PC-9 (cell line): ENCODE measurements at regions not wholly inside any gene's neighbourhood (a gene's known extent, or its start where the extent isn't known, plus 50 kb on each side); places are given as distances from the start of the nearest gene placed in this dataset.
A peak's percentile ranks its signal among the peaks of the same experiment; 100 is the strongest.

ENCODE experiments used
- BruUV-seq: library from RNA; stranded (reverse); fragments of 400-500 nt; replicated peaks from 2 replicates; lab custom pipeline; 2021; lab: Mats Ljungman, UMichigan
- CTCF ChIA-PET: fragments of 300-600 bp; sonication (Branson Sonifier 250); formaldehyde crosslinking; loops from one replicate; lab custom pipeline; 2022; ENCODE audit warnings: antibody characterized with exemption; lab: Charles Lee
- POLR2A ChIA-PET: fragments of 300-600 bp; sonication (Branson Sonifier 250); formaldehyde crosslinking; loops from one replicate; lab custom pipeline; 2022; ENCODE audit warnings: antibody characterized with exemption; ENCODE audit not compliant: unreplicated experiment; lab: Charles Lee
- DNase-seq, 2 experiments: peaks; one replicate each; pipeline versions ENCODE4 v3.0.0 to v3.0.0-alpha.2; 2015 to 2022; ENCODE audit warnings: mixed read lengths in 1 of 2
- H2AFZ ChIP-seq: fragments of 200-600 bp; sonication (generic); 2 replicates; pipeline ENCODE4 v1.8.1; 2017; ENCODE audit warnings: antibody characterized with exemption
- H3F3A ChIP-seq: fragments of 200-600 bp; sonication (generic); 2 replicates; pipeline ENCODE4 v1.8.1; 2017; ENCODE audit warnings: antibody characterized with exemption, mild to moderate bottlenecking, low read depth; ENCODE audit not compliant: insufficient read depth
- H3K27ac ChIP-seq: fragments of 200-600 bp; sonication (generic); 2 replicates; pipeline ENCODE4 v1.6.1; 2016; ENCODE audit warnings: mixed run types
- H3K27me3 ChIP-seq: fragments of 200-600 bp; sonication (generic); 2 replicates; pipeline ENCODE4 v1.6.1; 2016; ENCODE audit warnings: low read depth, mixed run types; ENCODE audit not compliant: insufficient read depth
- H3K36me3 ChIP-seq: fragments of 200-600 bp; sonication (generic); 2 replicates; pipeline ENCODE4 v1.6.1; 2016; ENCODE audit warnings: low read depth, mixed run types
- H3K4me1 ChIP-seq: fragments of 200-600 bp; sonication (generic); replicated peaks from 2 replicates; pipeline ENCODE4 v1.6.1; 2016; ENCODE audit warnings: mixed run types; ENCODE audit not compliant: insufficient read depth
- H3K4me2 ChIP-seq: fragments of 200-600 bp; sonication (generic); 2 replicates; pipeline ENCODE4 v1.6.1; 2017; ENCODE audit warnings: mixed run types
- H3K4me3 ChIP-seq: fragments of 200-600 bp; sonication (generic); 2 replicates; pipeline ENCODE4 v1.6.1; 2016; ENCODE audit warnings: mixed run types
- H3K79me2 ChIP-seq: fragments of 200-600 bp; sonication (generic); 2 replicates; pipeline ENCODE4 v1.6.1; 2017; ENCODE audit warnings: low read depth, mixed run types
- H3K9me2 ChIP-seq: fragments of 200-600 bp; sonication (generic); 2 replicates; pipeline ENCODE4 v1.8.1; 2017; ENCODE audit warnings: mild to moderate bottlenecking; ENCODE audit not compliant: insufficient read depth
- H3K9me3 ChIP-seq: fragments of 200-600 bp; sonication (generic); 2 replicates; pipeline ENCODE4 v1.8.1; 2016; ENCODE audit warnings: low read depth; ENCODE audit not compliant: insufficient read depth
- H4K20me1 ChIP-seq: fragments of 200-600 bp; sonication (generic); 2 replicates; pipeline ENCODE4 v1.8.1; 2017; ENCODE audit not compliant: insufficient read depth
- EZH2 ChIP-seq: fragments of 200-600 bp; sonication (generic); IDR thresholded peaks from 2 replicates; pipeline ENCODE4 v1.8.0; 2017; ENCODE audit warnings: antibody characterized with exemption, low read depth
- intact Hi-C: fragments of 100-400 bp; cut with micrococcal nuclease; formaldehyde crosslinking; loops from one replicate; pipeline ENCODE4 v1.10.0; 2022; ENCODE audit not compliant: unreplicated experiment
- TF ChIP-seq, protein P1 (sequence below): fragments of 200-600 bp; sonication (generic); conservative IDR thresholded peaks from 2 replicates; pipeline ENCODE4 v1.6.1; 2017; ENCODE audit warnings: mixed run types, antibody characterized with exemption, mild to moderate bottlenecking, moderate library complexity

- intact Hi-C loops: no loop called here
- POLR2A ChIA-PET: no interaction called here
- peaks cover 85% of the 10 kb centered on the region for H3K27me3 ChIP-seq
- no peak overlapping the region for H3K4me2 ChIP-seq
- H3K4me1 ChIP-seq: no peaks in the 10 kb centered on the region
- H2AFZ ChIP-seq: no peak overlapping the region
- H3K79me2 ChIP-seq: no peaks in the 10 kb centered on the region
- no peak overlapping the region for H3K4me3 ChIP-seq
- DNase-seq: no peak
- CTCF ChIA-PET: no interaction called here
- H4K20me1 ChIP-seq: no peaks in the 10 kb centered on the region
- no peaks in the 10 kb centered on the region for H3K36me3 ChIP-seq
- H3F3A ChIP-seq: no peaks in the 10 kb centered on the region
- no peaks in the 10 kb centered on the region for H3K9me3 ChIP-seq
- no peaks in the 10 kb centered on the region for H3K9me2 ChIP-seq
- no peak overlapping the region for H3K27ac ChIP-seq
- TF ChIP-seq, protein P1, sequence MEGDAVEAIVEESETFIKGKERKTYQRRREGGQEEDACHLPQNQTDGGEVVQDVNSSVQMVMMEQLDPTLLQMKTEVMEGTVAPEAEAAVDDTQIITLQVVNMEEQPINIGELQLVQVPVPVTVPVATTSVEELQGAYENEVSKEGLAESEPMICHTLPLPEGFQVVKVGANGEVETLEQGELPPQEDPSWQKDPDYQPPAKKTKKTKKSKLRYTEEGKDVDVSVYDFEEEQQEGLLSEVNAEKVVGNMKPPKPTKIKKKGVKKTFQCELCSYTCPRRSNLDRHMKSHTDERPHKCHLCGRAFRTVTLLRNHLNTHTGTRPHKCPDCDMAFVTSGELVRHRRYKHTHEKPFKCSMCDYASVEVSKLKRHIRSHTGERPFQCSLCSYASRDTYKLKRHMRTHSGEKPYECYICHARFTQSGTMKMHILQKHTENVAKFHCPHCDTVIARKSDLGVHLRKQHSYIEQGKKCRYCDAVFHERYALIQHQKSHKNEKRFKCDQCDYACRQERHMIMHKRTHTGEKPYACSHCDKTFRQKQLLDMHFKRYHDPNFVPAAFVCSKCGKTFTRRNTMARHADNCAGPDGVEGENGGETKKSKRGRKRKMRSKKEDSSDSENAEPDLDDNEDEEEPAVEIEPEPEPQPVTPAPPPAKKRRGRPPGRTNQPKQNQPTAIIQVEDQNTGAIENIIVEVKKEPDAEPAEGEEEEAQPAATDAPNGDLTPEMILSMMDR: no peak
- no peak for TF ChIP-seq EZH2
- no TSS peak for BruUV-seq
Observed at GRCh38 chr4:3673716-3674478, 92.3 kb upstream of the ADRA2C start.

GRCh38 chr4:3673176-3673575 is 93.0 kb upstream of the ADRA2C start:
- Histone ChIP-seq H3K9me3 (no peaks in the 10 kb centered on the region), H3K36me3 (no peaks in the 10 kb centered on the region), H2AFZ (no peak overlapping the region), H3K79me2 (no peaks in the 10 kb centered on the region), H4K20me1 (no peaks in the 10 kb centered on the region), H3F3A (no peaks in the 10 kb centered on the region), H3K27ac (no peak overlapping the region), H3K4me2 (no peak overlapping the region), H3K9me2 (no peaks in the 10 kb centered on the region), H3K4me1 (no peaks in the 10 kb centered on the region), H3K27me3 (peaks cover 89% of the 10 kb centered on the region), H3K4me3 (no peak overlapping the region)
- ChIA-PET CTCF (no interaction called here), POLR2A (no interaction called here)
- DNase-seq: no peak
- TF ChIP-seq, protein P1: no peak
- TF ChIP-seq EZH2: no peak
- BruUV-seq: no TSS peak
- intact Hi-C loops: no loop called here

GRCh38 chr4:3672465-3672831 is 93.7 kb upstream of the ADRA2C start:
- Histone ChIP-seq H2AFZ (no peak overlapping the region), H3K27me3 (peaks cover 88% of the 10 kb centered on the region), H3K9me3 (no peaks in the 10 kb centered on the region), H3K4me2 (0 out of 2 replicates have a peak overlapping the region, but pooled peaks have one; percentile 16), H4K20me1 (no peaks in the 10 kb centered on the region), H3K4me1 (no peaks in the 10 kb centered on the region), H3K9me2 (no peaks in the 10 kb centered on the region), H3K4me3 (no peak overlapping the region), H3K79me2 (no peaks in the 10 kb centered on the region), H3F3A (no peaks in the 10 kb centered on the region), H3K27ac (no peak overlapping the region), H3K36me3 (no peaks in the 10 kb centered on the region)
- ChIA-PET CTCF (no interaction called here), POLR2A (no interaction called here)
- TF ChIP-seq, protein P1: no peak
- no peak for TF ChIP-seq EZH2
- DNase-seq: no peak
- BruUV-seq: no TSS peak
- intact Hi-C loops: no loop called here
